Prostate gland (tissue), 2 donors: ENCODE measurements at regions not wholly inside any gene's neighbourhood (a gene's known extent, or its start where the extent isn't known, plus 50 kb on each side); places are given as distances from the start of the nearest gene placed in this dataset.

Experiments
- DNase-seq: peaks from one replicate; pipeline ENCODE4 v3.0.0-alpha.2; 2019; ENCODE audit warnings: low spot score
- H3K27ac ChIP-seq, 2 donors: fragments of 200-600 bp; sonication (generic); 2 replicates each; pipeline ENCODE4 v1.5.1; 2017 to 2019
- H3K27me3 ChIP-seq: fragments of 200-600 bp; sonication (generic); replicated peaks from 2 replicates; pipeline ENCODE4 v1.5.1; 2019; ENCODE audit not compliant: insufficient read depth
- H3K36me3 ChIP-seq, 2 donors: fragments of 200-600 bp; sonication (generic); 1 replicate in 1 of 2; 2 replicates in 1 of 2; pipeline versions ENCODE4 v1.5.1 to v1.8.1; 2017 to 2019
- H3K4me1 ChIP-seq: fragments of 200-600 bp; sonication (generic); replicated peaks from 2 replicates; pipeline ENCODE4 v1.5.1; 2019
- H3K4me3 ChIP-seq, 2 donors: fragments of 200-600 bp; sonication (generic); 2 replicates each; pipeline ENCODE4 v1.5.1; 2017 to 2019
- H3K9me3 ChIP-seq: fragments of 200-600 bp; sonication (generic); 2 replicates; pipeline ENCODE4 v1.5.1; 2017
- POLR2A ChIP-seq: fragments of 450-650 bp; IDR thresholded peaks from one replicate; pipeline ENCODE4 v1.6.1; 2016; ENCODE audit warnings: antibody characterized with exemption, mild to moderate bottlenecking
- POLR2AphosphoS5 ChIP-seq: sonication (generic); formaldehyde crosslinking; IDR thresholded peaks from one replicate; pipeline ENCODE4 v1.6.1; 2017; ENCODE audit warnings: antibody characterized with exemption
- WGBS: methylation state at CpG from one replicate; pipeline ENCODE4 v1.1.5; 2018; 5-methylcytosine and 5-hydroxymethylcytosine counted together
- intact Hi-C: fragments of 100-400 bp; cut with DNase I; formaldehyde crosslinking; loops from one replicate; pipeline ENCODE4 v1.14.2; 2022
- TF ChIP-seq, protein P1 (sequence below), 4 experiments: fragments of 200-600 bp in 2 of 4; fragments of 450-650 bp in 2 of 4; sonication (generic) in 2 of 4; IDR thresholded peaks; 1 replicate in 3 of 4; 2 replicates in 1 of 4; pipeline ENCODE4 v1.5.1; 2016 to 2019; ENCODE audit warnings: antibody characterized with exemption in 4 of 4, mild to moderate bottlenecking in 2 of 4, moderate library complexity in 2 of 4

DNA sequence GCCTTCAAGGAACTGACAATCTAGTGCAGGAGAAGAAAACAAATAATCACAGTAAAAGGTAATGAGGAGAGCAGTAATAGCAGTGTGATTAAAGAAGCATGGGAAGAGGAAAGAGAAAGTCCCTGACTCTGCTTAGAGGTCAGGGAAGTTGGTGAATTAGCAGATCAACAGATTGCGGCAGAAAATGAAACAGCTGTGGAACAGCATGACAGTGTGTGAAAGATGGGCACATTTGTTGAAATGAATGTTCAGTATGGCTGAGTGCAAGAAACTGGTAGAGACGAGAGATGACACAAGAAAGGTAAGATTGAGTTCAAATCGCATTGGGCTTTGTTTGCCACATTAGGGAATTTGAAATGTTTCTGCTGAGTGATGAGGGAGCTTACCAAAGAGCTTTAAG lies 63.7 kb upstream of the RASSF8 start:
- H3K4me1 ChIP-seq, result no peaks in the 10 kb centered on the region
- TF ChIP-seq, protein P1, sequence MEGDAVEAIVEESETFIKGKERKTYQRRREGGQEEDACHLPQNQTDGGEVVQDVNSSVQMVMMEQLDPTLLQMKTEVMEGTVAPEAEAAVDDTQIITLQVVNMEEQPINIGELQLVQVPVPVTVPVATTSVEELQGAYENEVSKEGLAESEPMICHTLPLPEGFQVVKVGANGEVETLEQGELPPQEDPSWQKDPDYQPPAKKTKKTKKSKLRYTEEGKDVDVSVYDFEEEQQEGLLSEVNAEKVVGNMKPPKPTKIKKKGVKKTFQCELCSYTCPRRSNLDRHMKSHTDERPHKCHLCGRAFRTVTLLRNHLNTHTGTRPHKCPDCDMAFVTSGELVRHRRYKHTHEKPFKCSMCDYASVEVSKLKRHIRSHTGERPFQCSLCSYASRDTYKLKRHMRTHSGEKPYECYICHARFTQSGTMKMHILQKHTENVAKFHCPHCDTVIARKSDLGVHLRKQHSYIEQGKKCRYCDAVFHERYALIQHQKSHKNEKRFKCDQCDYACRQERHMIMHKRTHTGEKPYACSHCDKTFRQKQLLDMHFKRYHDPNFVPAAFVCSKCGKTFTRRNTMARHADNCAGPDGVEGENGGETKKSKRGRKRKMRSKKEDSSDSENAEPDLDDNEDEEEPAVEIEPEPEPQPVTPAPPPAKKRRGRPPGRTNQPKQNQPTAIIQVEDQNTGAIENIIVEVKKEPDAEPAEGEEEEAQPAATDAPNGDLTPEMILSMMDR (IDR thresholded peaks at IDR 0.05), result no peak
- no peak for TF ChIP-seq POLR2AphosphoS5
- no peak for TF ChIP-seq POLR2A
- 78% methylated on average over 3 of the region's 3 CpGs for WGBS
- H3K27ac ChIP-seq, result no peak overlapping the region
- intact Hi-C loops, result no loop called here
- H3K9me3 ChIP-seq, result no peaks in the 10 kb centered on the region
- no peak overlapping the region for H3K4me3 ChIP-seq
- no peak for DNase-seq
- no peaks in the 10 kb centered on the region for H3K36me3 ChIP-seq
- no peaks in the 10 kb centered on the region for H3K27me3 ChIP-seq

DNA sequence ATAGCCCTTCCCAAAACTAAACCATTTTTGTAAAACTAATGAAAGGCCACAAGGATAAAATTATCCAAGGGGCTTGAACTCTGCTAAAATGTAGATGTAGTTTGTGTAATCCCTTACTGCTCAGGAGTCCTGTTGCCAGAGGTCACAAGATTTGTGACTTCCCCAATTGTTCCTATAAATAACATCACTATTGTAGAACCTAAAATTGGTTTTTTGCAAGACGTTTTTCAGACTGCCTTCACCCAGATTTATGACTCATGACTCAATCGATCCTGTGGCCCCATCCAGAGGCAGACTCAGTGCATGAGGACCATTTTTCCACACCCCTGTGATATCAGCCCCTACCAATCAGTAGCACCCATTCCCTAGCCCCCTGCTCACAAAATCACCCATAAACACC lies 61.5 kb upstream of the RASSF8 start:
- 84% methylated on average over 2 of the region's 2 CpGs for WGBS

DNA sequence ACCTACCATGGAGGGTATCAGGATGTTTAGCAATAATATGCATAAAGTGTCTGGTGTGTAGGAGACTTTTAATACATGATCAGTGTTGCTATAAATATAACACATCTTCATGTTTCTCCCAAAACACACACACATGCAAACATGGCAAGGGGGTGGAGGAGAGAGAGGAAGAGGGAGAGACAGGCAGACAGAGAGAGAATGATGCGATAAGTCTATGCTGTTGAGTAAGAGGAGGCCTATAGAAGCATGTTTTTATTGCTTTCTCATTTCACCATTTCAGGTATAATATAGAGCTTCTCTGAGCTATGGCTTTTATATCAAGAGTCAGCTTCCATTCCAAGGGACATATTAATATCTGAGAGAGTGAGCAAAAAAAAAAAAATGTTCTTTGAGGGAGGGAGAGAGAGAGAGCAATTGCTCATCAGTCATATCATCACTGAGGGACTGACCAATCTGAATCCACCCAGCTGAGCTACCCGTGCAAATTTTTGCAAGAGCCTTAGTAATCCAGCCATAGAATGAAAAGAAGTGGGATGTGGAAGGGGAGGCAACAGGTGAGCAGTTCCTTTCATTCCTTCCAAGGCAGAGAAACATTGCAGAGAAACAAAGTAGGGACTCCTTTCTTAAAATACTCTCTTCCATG lies 54.8 kb upstream of the RASSF8 start:
- Histone ChIP-seq H3K9me3 (no peaks in the 10 kb centered on the region), H3K4me1 (no peaks in the 10 kb centered on the region), H3K4me3 (no peak overlapping the region), H3K36me3 (no peaks in the 10 kb centered on the region), H3K27me3 (no peaks in the 10 kb centered on the region), H3K27ac (no peak overlapping the region)
- no peak for TF ChIP-seq POLR2A
- no peak for TF ChIP-seq POLR2AphosphoS5
- TF ChIP-seq, protein P1 (IDR thresholded peaks at IDR 0.05), result no peak
- 90% methylated on average over 2 of the region's 2 CpGs for WGBS
- DNase-seq, result no peak
- intact Hi-C loops, result no loop called here

More for the DNA sequence above, 61.5 kb upstream of the RASSF8 start:
- intact Hi-C loops, result no loop called here
- no peaks in the 10 kb centered on the region for H3K4me1 ChIP-seq
- no peak overlapping the region for H3K4me3 ChIP-seq
- H3K27ac ChIP-seq, result no peak overlapping the region
- no peak for DNase-seq
- no peaks in the 10 kb centered on the region for H3K36me3 ChIP-seq
- H3K9me3 ChIP-seq, result no peaks in the 10 kb centered on the region
- TF ChIP-seq, protein P1 (IDR thresholded peaks at IDR 0.05), result no peak
- TF ChIP-seq POLR2AphosphoS5 (no peak), POLR2A (no peak)
- no peaks in the 10 kb centered on the region for H3K27me3 ChIP-seq

DNA sequence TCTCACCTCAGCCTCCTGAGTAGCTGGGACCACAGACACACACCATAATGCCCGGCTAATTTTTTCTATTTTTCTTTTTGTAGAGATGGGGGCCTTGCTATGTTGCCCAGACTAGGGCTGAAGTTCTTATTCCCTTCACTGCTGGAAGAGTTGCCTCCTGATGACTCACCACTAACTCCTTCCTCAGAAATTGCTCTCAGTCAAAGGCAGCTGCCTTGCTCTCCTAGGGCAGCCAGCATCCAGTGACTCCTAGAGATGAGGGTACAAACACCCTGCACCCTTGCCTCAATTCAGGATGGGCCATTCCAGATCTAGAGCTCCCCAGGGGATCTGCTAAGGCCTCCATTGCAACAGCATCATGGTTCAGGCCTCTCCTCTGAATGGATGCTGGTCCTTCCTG lies 54.0 kb upstream of the RASSF8 start:
- TF ChIP-seq POLR2AphosphoS5, result no peak
- TF ChIP-seq, protein P1 (IDR thresholded peaks at IDR 0.05), result no peak
- no peak for TF ChIP-seq POLR2A
- H3K36me3 ChIP-seq, result no peaks in the 10 kb centered on the region
- no peak for DNase-seq
- intact Hi-C loops, result no loop called here
- H3K4me1 ChIP-seq, result no peaks in the 10 kb centered on the region
- H3K4me3 ChIP-seq, result no peak overlapping the region
- no peak overlapping the region for H3K27ac ChIP-seq
- H3K27me3 ChIP-seq, result no peaks in the 10 kb centered on the region
- WGBS, result 97% methylated on average over 1 of the region's 1 CpG
- H3K9me3 ChIP-seq, result no peaks in the 10 kb centered on the region

DNA sequence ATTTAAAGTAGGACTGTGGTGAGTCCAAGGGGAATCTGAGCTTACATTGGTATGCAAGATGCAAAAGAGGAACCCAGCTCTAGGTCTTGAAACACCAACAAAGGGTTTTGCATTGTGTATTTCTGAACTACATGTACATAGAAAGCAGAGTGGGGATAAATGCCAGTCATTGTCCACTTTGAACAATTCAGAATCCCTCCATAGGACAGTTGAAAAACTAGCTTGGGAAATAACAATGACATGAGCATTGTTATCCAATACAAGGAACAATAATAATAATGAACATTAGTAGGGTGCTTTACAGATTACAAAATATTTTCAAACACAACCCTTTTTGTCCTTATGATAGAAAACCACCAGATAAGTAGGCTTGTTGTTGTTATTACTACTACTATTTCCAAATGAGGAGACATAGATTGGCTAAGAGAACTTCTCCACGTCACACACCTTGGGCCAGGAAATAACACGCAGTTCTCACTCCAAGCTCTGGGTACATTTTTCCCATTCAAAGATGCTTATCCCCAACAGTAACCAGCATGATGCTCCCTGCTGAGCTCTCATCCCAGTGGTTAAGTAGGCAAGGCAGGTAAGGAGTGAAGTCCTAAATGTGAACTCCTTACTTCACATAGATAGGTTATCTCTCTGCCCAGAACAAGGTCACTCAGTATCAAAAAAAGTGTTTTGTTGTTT lies 51.7 kb upstream of the RASSF8 start:
- H3K27ac ChIP-seq, result no peak overlapping the region
- intact Hi-C loops, result no loop called here
- no peaks in the 10 kb centered on the region for H3K36me3 ChIP-seq
- TF ChIP-seq POLR2A (no peak), POLR2AphosphoS5 (no peak)
- TF ChIP-seq, protein P1 (IDR thresholded peaks at IDR 0.05), result no peak
- WGBS, result 96% methylated on average over 2 of the region's 2 CpGs
- DNase-seq, result no peak
- H3K4me1 ChIP-seq, result no peaks in the 10 kb centered on the region
- no peak overlapping the region for H3K4me3 ChIP-seq
- H3K9me3 ChIP-seq, result no peaks in the 10 kb centered on the region
- no peaks in the 10 kb centered on the region for H3K27me3 ChIP-seq
